GM12878 (cell line): ENCODE measurements at regions not wholly inside any gene's neighbourhood (a gene's known extent, or its start where the extent isn't known, plus 50 kb on each side); places are given as distances from the start of the nearest gene placed in this dataset.
A peak's percentile ranks its signal among the peaks of the same experiment; 100 is the strongest.

Source experiments
- BHLHE40 ChIP-seq, 2 experiments: fragments of 450-650 bp in 1 of 2; IDR thresholded peaks; 2 replicates each; pipeline ENCODE4 v1.6.1; 2011 to 2017; ENCODE audit warnings: low read depth in 2 of 2, borderline replicate concordance in 1 of 2, improper control_type of control experiment in 1 of 2, low read length in 1 of 2, mild to moderate bottlenecking in 1 of 2
- BMI1 ChIP-seq: fragments of 450-650 bp; IDR thresholded peaks from 2 replicates; pipeline ENCODE4 v1.6.1; 2016; ENCODE audit warnings: mild to moderate bottlenecking, moderate library complexity, borderline replicate concordance
- BRCA1 ChIP-seq: IDR thresholded peaks from 2 replicates; pipeline ENCODE4 v1.6.1; 2011; ENCODE audit warnings: low read depth, low read length, improper control_type of control experiment
- CBX3 ChIP-seq: fragments of 200-600 bp; sonication (generic); IDR thresholded peaks from 2 replicates; pipeline ENCODE4 v1.6.1; 2016; ENCODE audit warnings: low read depth, borderline replicate concordance
- CHD2 ChIP-seq: IDR thresholded peaks from 2 replicates; pipeline ENCODE4 v1.6.1; 2011; ENCODE audit warnings: low read depth, low read length, improper control_type of control experiment, borderline replicate concordance
- E2F8 ChIP-seq: fragments of 450-650 bp; IDR thresholded peaks from 2 replicates; pipeline ENCODE4 v1.6.1; 2018; ENCODE audit warnings: mild to moderate bottlenecking, low read depth, moderate library complexity; ENCODE audit not compliant: partially characterized antibody
- EED ChIP-seq: sonication (generic); IDR thresholded peaks from 2 replicates; pipeline ENCODE4 v1.6.1; 2016; ENCODE audit warnings: antibody characterized with exemption, low read depth
- GABPA ChIP-seq: IDR thresholded peaks from 2 replicates; pipeline ENCODE4 v1.6.1; 2014; ENCODE audit warnings: antibody characterized with exemption, low read depth, mild to moderate bottlenecking, inconsistent platforms
- KDM1A ChIP-seq: fragments of 200-600 bp; sonication (generic); IDR thresholded peaks from 2 replicates; pipeline ENCODE4 v1.6.1; 2016; ENCODE audit warnings: borderline replicate concordance
- MEF2A ChIP-seq: IDR thresholded peaks from 2 replicates; pipeline ENCODE4 v1.6.1; 2011; ENCODE audit warnings: low read depth, mild to moderate bottlenecking, low read length, moderate library complexity; ENCODE audit not compliant: insufficient read depth
- PML ChIP-seq: IDR thresholded peaks from 2 replicates; pipeline ENCODE4 v1.6.1; 2012; ENCODE audit warnings: low read length, inconsistent platforms
- RAD51 ChIP-seq: fragments of 450-650 bp; IDR thresholded peaks from 2 replicates; pipeline ENCODE4 v1.6.1; 2016; ENCODE audit warnings: moderate library complexity, mild to moderate bottlenecking, inconsistent platforms
- RB1 ChIP-seq: fragments of 450-650 bp; formaldehyde crosslinking; IDR thresholded peaks from 2 replicates; pipeline ENCODE4 v1.6.1; 2017; ENCODE audit warnings: mild to moderate bottlenecking, borderline replicate concordance
- STAT1 ChIP-seq: fragments of 450-650 bp; conservative IDR thresholded peaks from 2 replicates; pipeline ENCODE4 v1.6.1; 2014; ENCODE audit warnings: antibody characterized with exemption, mild to moderate bottlenecking
- ZBED1 ChIP-seq: IDR thresholded peaks from 2 replicates; pipeline ENCODE4 v1.6.1; 2016; ENCODE audit warnings: borderline replicate concordance
- ZBTB40 ChIP-seq: fragments of 450-650 bp; IDR thresholded peaks from 2 replicates; pipeline ENCODE4 v1.6.1; 2016; ENCODE audit warnings: mild to moderate bottlenecking, moderate library complexity, borderline replicate concordance
- TF ChIP-seq, protein P1 (sequence below): fragments of 450-650 bp; IDR thresholded peaks from 2 replicates; pipeline ENCODE4 v1.6.1; 2017; ENCODE audit warnings: mild to moderate bottlenecking, moderate library complexity
- TF ChIP-seq, protein P2 (sequence below): fragments of 450-650 bp; IDR thresholded peaks from 2 replicates; pipeline ENCODE4 v1.6.1; 2017; ENCODE audit warnings: low read depth, mild to moderate bottlenecking, moderate library complexity

GRCh38 chr1:38559446-38560165 is 300.0 kb downstream of the RRAGC start (continued):
- TF ChIP-seq ZBTB40 (peak; percentile 43; the same call in 1 of the 2 replicates), BMI1 (no peak), CHD2 (peak; percentile 41), PML (no peak), GABPA (peak; percentile 41; the same call in 1 of the 2 replicates), ZBED1 (no peak), KDM1A (no peak), BHLHE40 (IDR thresholded peaks at IDR 0.05; ENCODE audit: borderline replicate concordance in 1 of 2, low read depth in 2 of 2, low read length in 1 of 2) (peak; percentile 93 to 94), MEF2A (peak; percentile 83), STAT1 (no peak), CBX3 (no peak), E2F8 (no peak), RAD51 (no peak), BRCA1 (no peak), EED (peak; percentile 89), RB1 (no peak)
- TF ChIP-seq, protein P1, sequence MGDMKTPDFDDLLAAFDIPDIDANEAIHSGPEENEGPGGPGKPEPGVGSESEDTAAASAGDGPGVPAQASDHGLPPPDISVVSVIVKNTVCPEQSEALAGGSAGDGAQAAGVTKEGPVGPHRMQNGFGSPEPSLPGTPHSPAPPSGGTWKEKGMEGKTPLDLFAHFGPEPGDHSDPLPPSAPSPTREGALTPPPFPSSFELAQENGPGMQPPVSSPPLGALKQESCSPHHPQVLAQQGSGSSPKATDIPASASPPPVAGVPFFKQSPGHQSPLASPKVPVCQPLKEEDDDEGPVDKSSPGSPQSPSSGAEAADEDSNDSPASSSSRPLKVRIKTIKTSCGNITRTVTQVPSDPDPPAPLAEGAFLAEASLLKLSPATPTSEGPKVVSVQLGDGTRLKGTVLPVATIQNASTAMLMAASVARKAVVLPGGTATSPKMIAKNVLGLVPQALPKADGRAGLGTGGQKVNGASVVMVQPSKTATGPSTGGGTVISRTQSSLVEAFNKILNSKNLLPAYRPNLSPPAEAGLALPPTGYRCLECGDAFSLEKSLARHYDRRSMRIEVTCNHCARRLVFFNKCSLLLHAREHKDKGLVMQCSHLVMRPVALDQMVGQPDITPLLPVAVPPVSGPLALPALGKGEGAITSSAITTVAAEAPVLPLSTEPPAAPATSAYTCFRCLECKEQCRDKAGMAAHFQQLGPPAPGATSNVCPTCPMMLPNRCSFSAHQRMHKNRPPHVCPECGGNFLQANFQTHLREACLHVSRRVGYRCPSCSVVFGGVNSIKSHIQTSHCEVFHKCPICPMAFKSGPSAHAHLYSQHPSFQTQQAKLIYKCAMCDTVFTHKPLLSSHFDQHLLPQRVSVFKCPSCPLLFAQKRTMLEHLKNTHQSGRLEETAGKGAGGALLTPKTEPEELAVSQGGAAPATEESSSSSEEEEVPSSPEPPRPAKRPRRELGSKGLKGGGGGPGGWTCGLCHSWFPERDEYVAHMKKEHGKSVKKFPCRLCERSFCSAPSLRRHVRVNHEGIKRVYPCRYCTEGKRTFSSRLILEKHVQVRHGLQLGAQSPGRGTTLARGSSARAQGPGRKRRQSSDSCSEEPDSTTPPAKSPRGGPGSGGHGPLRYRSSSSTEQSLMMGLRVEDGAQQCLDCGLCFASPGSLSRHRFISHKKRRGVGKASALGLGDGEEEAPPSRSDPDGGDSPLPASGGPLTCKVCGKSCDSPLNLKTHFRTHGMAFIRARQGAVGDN: peak; percentile 89
- TF ChIP-seq, protein P2, sequence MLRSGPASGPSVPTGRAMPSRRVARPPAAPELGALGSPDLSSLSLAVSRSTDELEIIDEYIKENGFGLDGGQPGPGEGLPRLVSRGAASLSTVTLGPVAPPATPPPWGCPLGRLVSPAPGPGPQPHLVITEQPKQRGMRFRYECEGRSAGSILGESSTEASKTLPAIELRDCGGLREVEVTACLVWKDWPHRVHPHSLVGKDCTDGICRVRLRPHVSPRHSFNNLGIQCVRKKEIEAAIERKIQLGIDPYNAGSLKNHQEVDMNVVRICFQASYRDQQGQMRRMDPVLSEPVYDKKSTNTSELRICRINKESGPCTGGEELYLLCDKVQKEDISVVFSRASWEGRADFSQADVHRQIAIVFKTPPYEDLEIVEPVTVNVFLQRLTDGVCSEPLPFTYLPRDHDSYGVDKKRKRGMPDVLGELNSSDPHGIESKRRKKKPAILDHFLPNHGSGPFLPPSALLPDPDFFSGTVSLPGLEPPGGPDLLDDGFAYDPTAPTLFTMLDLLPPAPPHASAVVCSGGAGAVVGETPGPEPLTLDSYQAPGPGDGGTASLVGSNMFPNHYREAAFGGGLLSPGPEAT: peak; percentile 64; the same call in 1 of the 2 replicates
